B cell (primary cell): ENCODE measurements at regions not wholly inside any gene's neighbourhood (a gene's known extent, or its start where the extent isn't known, plus 50 kb on each side); places are given as distances from the start of the nearest gene placed in this dataset.

Source experiments
- ATAC-seq: fragments of 200-7000 bp; cut with Tn5 transposase; one replicate; pipeline ENCODE4 v1.10.0; 2021; ENCODE audit warnings: low read depth, mild to moderate bottlenecking, moderate number of reproducible peaks, moderate library complexity
- CTCF ChIA-PET: fragments of 350-600 bp; sonication (Branson Sonifier 250); formaldehyde crosslinking; loops from one replicate; lab custom pipeline; 2021; ENCODE audit warnings: antibody characterized with exemption, inconsistent platforms; lab: Charles Lee
- POLR2A ChIA-PET: fragments of 350-600 bp; sonication (Branson Sonifier 250); formaldehyde crosslinking; loops from one replicate; lab custom pipeline; 2021; ENCODE audit warnings: antibody characterized with exemption; lab: Charles Lee
- DNase-seq: peaks from one replicate; pipeline ENCODE4 v3.0.0; 2013
- H2AFZ ChIP-seq: 2 replicates; pipeline ENCODE4 v1.6.1; 2012; ENCODE audit warnings: mild to moderate bottlenecking, low read depth, low read length; ENCODE audit not compliant: insufficient read depth, poor library complexity, severe bottlenecking
- H3K27ac ChIP-seq, 2 donors: 1 replicate in 1 of 2; 2 replicates in 1 of 2; pipeline ENCODE4 v1.5.1; 2012 to 2013; ENCODE audit warnings: low read length in 2 of 2, mild to moderate bottlenecking in 2 of 2, moderate library complexity in 1 of 2
- H3K27me3 ChIP-seq, 4 experiments: fragments of 200-600 bp in 1 of 4; sonication (generic) in 1 of 4; replicated peaks in 1 of 4; 1 replicate in 2 of 4; 2 replicates in 2 of 4; pipeline versions ENCODE4 v1.6.1 to v1.7.0; 2013 to 2016; ENCODE audit warnings: low read length in 3 of 4, mild to moderate bottlenecking in 2 of 4, mixed read lengths in 1 of 4, moderate library complexity in 1 of 4; ENCODE audit not compliant: insufficient read depth in 4 of 4, control insufficient read depth in 3 of 4; ENCODE audit errors: control extremely low read depth in 1 of 4
- H3K36me3 ChIP-seq, 2 experiments: replicated peaks in 1 of 2; 1 replicate in 1 of 2; 2 replicates in 1 of 2; pipeline versions ENCODE4 v1.6.1 to v1.7.1; 2013; ENCODE audit warnings: low read length in 1 of 2; ENCODE audit not compliant: insufficient read depth in 2 of 2, control insufficient read depth in 1 of 2; ENCODE audit errors: control extremely low read depth in 1 of 2, extremely low read depth in 1 of 2
- H3K4me1 ChIP-seq, 2 donors: fragments of 200-600 bp in 1 of 2; sonication (generic) in 1 of 2; 1 replicate in 1 of 2; 2 replicates in 1 of 2; pipeline versions ENCODE4 v1.5.1 to v1.6.1; 2013 to 2017; ENCODE audit warnings: low read length in 2 of 2; ENCODE audit not compliant: control insufficient read depth in 2 of 2, insufficient read depth in 2 of 2
- H3K4me2 ChIP-seq: replicated peaks from 2 replicates; pipeline ENCODE3; 2012; ENCODE audit warnings: mild to moderate bottlenecking, low read depth, low read length; ENCODE audit not compliant: poor library complexity, severe bottlenecking
- H3K4me3 ChIP-seq, 5 experiments: fragments of 200-600 bp in 1 of 5; sonication (generic) in 1 of 5; 1 replicate in 3 of 5; 2 replicates in 2 of 5; pipeline versions ENCODE4 v1.5.1 to v1.7.0; 2011 to 2016; ENCODE audit warnings: low read length in 4 of 5, mild to moderate bottlenecking in 4 of 5, low read depth in 2 of 5, control low read depth in 1 of 5, moderate library complexity in 1 of 5; ENCODE audit not compliant: insufficient read depth in 1 of 5; ENCODE audit errors: control extremely low read depth in 1 of 5, extremely low read depth in 1 of 5
- H3K79me2 ChIP-seq: fragments of 200-600 bp; sonication (generic); one replicate; pipeline ENCODE4 v1.6.0; 2016; ENCODE audit warnings: low read length; ENCODE audit not compliant: control insufficient read depth, insufficient read depth
- H3K9ac ChIP-seq: fragments of 200-600 bp; sonication (generic); 2 replicates; pipeline ENCODE4 v1.6.1; 2017; ENCODE audit warnings: mild to moderate bottlenecking, low read length, moderate library complexity
- H3K9me3 ChIP-seq, 3 donors: one replicate each; pipeline versions ENCODE4 v1.6.1 to v1.7.1; 2013; ENCODE audit warnings: low read length in 2 of 3; ENCODE audit not compliant: control insufficient read depth in 2 of 3, insufficient read depth in 1 of 3; ENCODE audit errors: control extremely low read depth in 1 of 3
- H4K20me1 ChIP-seq: 2 replicates; pipeline ENCODE4 v1.6.0; 2012; ENCODE audit warnings: mild to moderate bottlenecking, low read length; ENCODE audit not compliant: insufficient read depth, control insufficient read depth, poor library complexity, severe bottlenecking
- H3K27ac Mint-ChIP-seq: one replicate; pipeline ENCODE4 v1.8.0; 2021; ENCODE audit warnings: mixed read lengths
- H3K27me3 Mint-ChIP-seq: one replicate; pipeline ENCODE4 v1.8.0; 2021; ENCODE audit warnings: mixed read lengths
- H3K4me1 Mint-ChIP-seq: one replicate; pipeline ENCODE4 v1.8.0; 2021; ENCODE audit warnings: mixed read lengths
- H3K4me3 Mint-ChIP-seq: one replicate; pipeline ENCODE4 v1.8.0; 2021; ENCODE audit warnings: mixed read lengths
- H3K9me3 Mint-ChIP-seq: one replicate; pipeline ENCODE4 v1.8.0; 2022; ENCODE audit warnings: mixed read lengths; ENCODE audit not compliant: insufficient read depth
- EZH2 ChIP-seq: IDR thresholded peaks from 2 replicates; pipeline ENCODE4 v1.6.1; 2012; ENCODE audit warnings: borderline replicate concordance, low read depth, mild to moderate bottlenecking, moderate library complexity, low read length; ENCODE audit not compliant: insufficient read depth, poor library complexity, severe bottlenecking
- WGBS: methylation state at CpG from one replicate; pipeline ENCODE4 v1.1.5; 2013; ENCODE audit warnings: missing lambda C conversion rate; ENCODE audit not compliant: insufficient coverage; 5-methylcytosine and 5-hydroxymethylcytosine counted together
- intact Hi-C: fragments of 100-400 bp; cut with micrococcal nuclease; formaldehyde crosslinking; loops from one replicate; pipeline ENCODE4 v1.10.0; 2022
- TF ChIP-seq, protein P1 (sequence below): fragments of 200-600 bp; IDR thresholded peaks from one replicate; pipeline ENCODE4 v1.8.0; 2022; ENCODE audit warnings: antibody characterized with exemption, mild to moderate bottlenecking

- Histone ChIP-seq H3K4me2 (no peak overlapping the region), H3K79me2 (no peaks in the 10 kb centered on the region), H3K4me1 (no peaks in the 10 kb centered on the region), H3K9me3 (no peaks in the 10 kb centered on the region), H4K20me1 (no peaks in the 10 kb centered on the region), H3K27me3 (peaks cover 0 to 7% (median 1%) of the 10 kb centered on the region in 4 experiments), H3K9ac (no peak overlapping the region), H2AFZ (no peak overlapping the region), H3K4me3 (no peak overlapping the region), H3K36me3 (no peaks in the 10 kb centered on the region), H3K27ac (no peak overlapping the region)
- ChIA-PET POLR2A (no interaction called here), CTCF (no interaction called here)
- TF ChIP-seq, protein P1, sequence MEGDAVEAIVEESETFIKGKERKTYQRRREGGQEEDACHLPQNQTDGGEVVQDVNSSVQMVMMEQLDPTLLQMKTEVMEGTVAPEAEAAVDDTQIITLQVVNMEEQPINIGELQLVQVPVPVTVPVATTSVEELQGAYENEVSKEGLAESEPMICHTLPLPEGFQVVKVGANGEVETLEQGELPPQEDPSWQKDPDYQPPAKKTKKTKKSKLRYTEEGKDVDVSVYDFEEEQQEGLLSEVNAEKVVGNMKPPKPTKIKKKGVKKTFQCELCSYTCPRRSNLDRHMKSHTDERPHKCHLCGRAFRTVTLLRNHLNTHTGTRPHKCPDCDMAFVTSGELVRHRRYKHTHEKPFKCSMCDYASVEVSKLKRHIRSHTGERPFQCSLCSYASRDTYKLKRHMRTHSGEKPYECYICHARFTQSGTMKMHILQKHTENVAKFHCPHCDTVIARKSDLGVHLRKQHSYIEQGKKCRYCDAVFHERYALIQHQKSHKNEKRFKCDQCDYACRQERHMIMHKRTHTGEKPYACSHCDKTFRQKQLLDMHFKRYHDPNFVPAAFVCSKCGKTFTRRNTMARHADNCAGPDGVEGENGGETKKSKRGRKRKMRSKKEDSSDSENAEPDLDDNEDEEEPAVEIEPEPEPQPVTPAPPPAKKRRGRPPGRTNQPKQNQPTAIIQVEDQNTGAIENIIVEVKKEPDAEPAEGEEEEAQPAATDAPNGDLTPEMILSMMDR, result no peak
- no peak for TF ChIP-seq EZH2
- H3K27ac Mint-ChIP-seq, result no peak overlapping the region
- H3K9me3 Mint-ChIP-seq, result no peaks in the 10 kb centered on the region
- H3K4me1 Mint-ChIP-seq, result no peaks in the 10 kb centered on the region
- H3K27me3 Mint-ChIP-seq, result peaks cover 36% of the 10 kb centered on the region
- no peak for DNase-seq
- H3K4me3 Mint-ChIP-seq, result no peak overlapping the region
- no peak for ATAC-seq
- intact Hi-C loops, result no loop called here
- 90% methylated on average over 2 of the region's 4 CpGs for WGBS
These were observed 60.4 kb upstream of the GJA5 start for GRCh38 chr1:147820761-147821297.

- ChIA-PET CTCF (no interaction called here), POLR2A (no interaction called here)
- H3K9ac ChIP-seq, result no peak overlapping the region
- no peak overlapping the region for H3K4me3 ChIP-seq
- no peaks in the 10 kb centered on the region for H3K4me1 ChIP-seq
- H3K36me3 ChIP-seq, result no peaks in the 10 kb centered on the region
- H3K4me2 ChIP-seq, result no peak overlapping the region
- H3K79me2 ChIP-seq, result no peaks in the 10 kb centered on the region
- 93% methylated on average over 2 of the region's 2 CpGs for WGBS
- H3K27ac ChIP-seq, result no peak overlapping the region
- no peak for TF ChIP-seq EZH2
- TF ChIP-seq, protein P1, result no peak
- H3K27me3 ChIP-seq, result peaks cover 0 to 7% (median 1%) of the 10 kb centered on the region in 4 experiments
- DNase-seq (no peak), ATAC-seq (no peak)
- Mint-ChIP-seq H3K9me3 (no peaks in the 10 kb centered on the region), H3K27me3 (peaks cover 28% of the 10 kb centered on the region), H3K4me1 (no peaks in the 10 kb centered on the region), H3K4me3 (no peak overlapping the region), H3K27ac (no peak overlapping the region)
- H4K20me1 ChIP-seq, result no peaks in the 10 kb centered on the region
- no peak overlapping the region for H2AFZ ChIP-seq
- intact Hi-C loops, result no loop called here
- no peaks in the 10 kb centered on the region for H3K9me3 ChIP-seq
These were observed 61.5 kb upstream of the GJA5 start for GRCh38 chr1:147821883-147822282.
